PC-3 (cell line): ENCODE measurements at regions not wholly inside any gene's neighbourhood (a gene's known extent, or its start where the extent isn't known, plus 50 kb on each side); places are given as distances from the start of the nearest gene placed in this dataset.

Experiments used
- ATAC-seq: fragments of 200-7000 bp; cut with Tn5 transposase; 2 replicates; pipeline ENCODE4 v1.9.1; 2020; ENCODE audit warnings: mild to moderate bottlenecking, moderate library complexity
- BruUV-seq: library from RNA; stranded (reverse); fragments of 400-500 nt; replicated peaks from 2 replicates; lab custom pipeline; 2021; lab: Mats Ljungman, UMichigan
- CTCF ChIA-PET: fragments of 300-600 bp; sonication (Branson Sonifier 250); formaldehyde crosslinking; loops from one replicate; lab custom pipeline; 2022; ENCODE audit warnings: antibody characterized with exemption; lab: Charles Lee
- POLR2A ChIA-PET: fragments of 300-600 bp; sonication (Branson Sonifier 250); formaldehyde crosslinking; loops from one replicate; lab custom pipeline; 2022; ENCODE audit warnings: antibody characterized with exemption; ENCODE audit not compliant: unreplicated experiment; lab: Charles Lee
- DNase-seq: peaks from one replicate; pipeline ENCODE4 v3.0.0-alpha.2; 2015
- H2AFZ ChIP-seq: fragments of 300-600 bp; sonication (generic); 2 replicates; pipeline ENCODE4 v1.6.0; 2016; ENCODE audit warnings: antibody characterized with exemption, low read length
- H3F3A ChIP-seq: fragments of 300-600 bp; sonication (generic); one replicate; pipeline ENCODE4 v1.6.0; 2017; ENCODE audit warnings: antibody characterized with exemption, low read length, control low read depth, mild to moderate bottlenecking; ENCODE audit not compliant: unreplicated experiment
- H3K27ac ChIP-seq: fragments of 300-600 bp; sonication (generic); 2 replicates; pipeline ENCODE4 v1.5.1; 2016; ENCODE audit warnings: mild to moderate bottlenecking, low read length
- H3K27me3 ChIP-seq: fragments of 300-600 bp; sonication (generic); 2 replicates; pipeline ENCODE4 v1.6.1; 2016; ENCODE audit warnings: low read length, mixed read lengths
- H3K36me3 ChIP-seq: fragments of 300-600 bp; sonication (generic); 2 replicates; pipeline ENCODE4 v1.6.1; 2016; ENCODE audit warnings: low read depth, mixed run types, low read length, mixed read lengths
- H3K4me1 ChIP-seq: fragments of 300-600 bp; sonication (generic); 2 replicates; pipeline ENCODE4 v1.5.1; 2016; ENCODE audit warnings: low read length; ENCODE audit not compliant: insufficient read depth
- H3K4me2 ChIP-seq: fragments of 300-600 bp; sonication (generic); 2 replicates; pipeline ENCODE4 v1.6.0; 2016; ENCODE audit warnings: low read length
- H3K4me3 ChIP-seq: fragments of 300-600 bp; sonication (generic); 2 replicates; pipeline ENCODE4 v1.5.1; 2016; ENCODE audit warnings: mild to moderate bottlenecking, low read length, mixed read lengths
- H3K79me2 ChIP-seq: fragments of 300-600 bp; sonication (generic); 2 replicates; pipeline ENCODE4 v1.6.1; 2017; ENCODE audit warnings: low read length, mixed read lengths
- H3K9ac ChIP-seq: fragments of 300-600 bp; sonication (generic); 2 replicates; pipeline ENCODE4 v1.6.0; 2016; ENCODE audit warnings: mild to moderate bottlenecking, low read length
- H3K9me2 ChIP-seq: fragments of 300-600 bp; sonication (generic); replicated peaks from 2 replicates; pipeline ENCODE4 v1.6.1; 2016; ENCODE audit warnings: mixed run types, low read length, mixed read lengths
- H3K9me3 ChIP-seq: fragments of 300-600 bp; sonication (generic); 2 replicates; pipeline ENCODE4 v1.6.1; 2016; ENCODE audit warnings: low read length, mixed read lengths
- H4K20me1 ChIP-seq: fragments of 300-600 bp; sonication (generic); 2 replicates; pipeline ENCODE4 v1.6.1; 2016; ENCODE audit warnings: low read length, mixed read lengths
- CTCF ChIP-seq: fragments of 300-600 bp; sonication (generic); conservative IDR thresholded peaks from 2 replicates; pipeline ENCODE4 v1.5.1; 2017; ENCODE audit warnings: antibody characterized with exemption, low read depth, mild to moderate bottlenecking, low read length
- EZH2 ChIP-seq: fragments of 300-600 bp; sonication (generic); IDR thresholded peaks from one replicate; pipeline ENCODE4 v1.6.1; 2017; ENCODE audit warnings: antibody characterized with exemption, mild to moderate bottlenecking, low read length; ENCODE audit not compliant: unreplicated experiment
- EZH2phosphoT487 ChIP-seq: fragments of 300-600 bp; sonication (generic); IDR thresholded peaks from 2 replicates; pipeline ENCODE4 v1.6.1; 2018; ENCODE audit warnings: mild to moderate bottlenecking, antibody characterized with exemption, low read length, borderline replicate concordance
- intact Hi-C: fragments of 100-400 bp; cut with micrococcal nuclease; formaldehyde crosslinking; loops from 2 replicates; pipeline ENCODE4 v1.9.0; 2023

GRCh38 chr20:6704132-6704861 lies 63.2 kb upstream of the BMP2 start:
- intact Hi-C loops = no loop called here

GRCh38 chr20:6703656-6704055 lies 63.8 kb upstream of the BMP2 start:
- peak overlapping the region; percentile 94 for H3K27ac ChIP-seq
- no peak for TF ChIP-seq EZH2
- TF ChIP-seq CTCF = no peak
- TF ChIP-seq EZH2phosphoT487 = no peak
- H3K4me3 ChIP-seq = no peak overlapping the region
- no peak for DNase-seq
- peak overlapping the region; percentile 56 for H3K9ac ChIP-seq
- no peaks in the 10 kb centered on the region for H3K36me3 ChIP-seq
- CTCF ChIA-PET = no interaction called here
- intact Hi-C loops = no loop called here
- BruUV-seq = no TSS peak
- POLR2A ChIA-PET = no interaction called here
- no peaks in the 10 kb centered on the region for H3K9me3 ChIP-seq
- peaks cover 73% of the 10 kb centered on the region for H3K4me1 ChIP-seq
- H3K9me2 ChIP-seq = no peaks in the 10 kb centered on the region
- H3K4me2 ChIP-seq = peak overlapping the region; percentile 37
- no peak for ATAC-seq
- H2AFZ ChIP-seq = no peak overlapping the region
- H3K27me3 ChIP-seq = no peaks in the 10 kb centered on the region
- no peaks in the 10 kb centered on the region for H3F3A ChIP-seq
- no peaks in the 10 kb centered on the region for H3K79me2 ChIP-seq
- H4K20me1 ChIP-seq = no peaks in the 10 kb centered on the region

More at GRCh38 chr20:6704132-6704861, 63.2 kb upstream of the BMP2 start:
- Histone ChIP-seq H3K27me3 (no peaks in the 10 kb centered on the region), H3K9me3 (no peaks in the 10 kb centered on the region), H3K4me1 (peaks cover 77% of the 10 kb centered on the region), H3K4me2 (peak overlapping the region; percentile 59), H2AFZ (peak overlapping the region; percentile 57), H3K4me3 (no peak overlapping the region), H3K9me2 (no peaks in the 10 kb centered on the region), H3K36me3 (no peaks in the 10 kb centered on the region), H4K20me1 (no peaks in the 10 kb centered on the region), H3K27ac (peak overlapping the region; percentile 94), H3K79me2 (no peaks in the 10 kb centered on the region), H3F3A (no peaks in the 10 kb centered on the region), H3K9ac (peak overlapping the region; percentile 71)
- DNase-seq (peak; percentile 89), ATAC-seq (peak; percentile 51)
- no TSS peak for BruUV-seq
- TF ChIP-seq EZH2phosphoT487 (no peak), EZH2 (no peak), CTCF (no peak)
- CTCF ChIA-PET = no interaction called here
- POLR2A ChIA-PET = no interaction called here

- intact Hi-C loops = no loop called here
- ATAC-seq = no peak
- POLR2A ChIA-PET = no interaction called here
- no peak for DNase-seq
- CTCF ChIA-PET = no interaction called here
- Histone ChIP-seq H3K79me2 (no peaks in the 10 kb centered on the region), H3K4me2 (no peak overlapping the region), H3K27me3 (no peaks in the 10 kb centered on the region), H3K4me3 (no peak overlapping the region), H3K9me3 (no peaks in the 10 kb centered on the region), H3K9ac (no peak overlapping the region; the same call in 1 of the 2 replicates), H2AFZ (no peak overlapping the region), H3K9me2 (no peaks in the 10 kb centered on the region), H4K20me1 (no peaks in the 10 kb centered on the region), H3K36me3 (no peaks in the 10 kb centered on the region), H3K4me1 (peaks cover 73% of the 10 kb centered on the region), H3F3A (no peaks in the 10 kb centered on the region), H3K27ac (peak overlapping the region; percentile 94; the same call in 1 of the 2 replicates)
- TF ChIP-seq CTCF = no peak
- no peak for TF ChIP-seq EZH2
- TF ChIP-seq EZH2phosphoT487 = no peak
- no TSS peak for BruUV-seq
Observed at GRCh38 chr20:6703047-6703446, 64.4 kb upstream of the BMP2 start.
